ENCODE measurements at regions not wholly inside any gene's neighbourhood (a gene's known extent, or its start where the extent isn't known, plus 50 kb on each side); places are given as distances from the start of the nearest gene placed in this dataset.

- H3K4me3 ChIP-seq (ENCODE audit: low read depth, low read length) = no peak overlapping the region
- ChIA-PET POLR2A (no interaction called here), CTCF (no interaction called here)
- H3K9me3 ChIP-seq (ENCODE audit: control insufficient read depth, insufficient read depth, low read depth, low read length) = no peaks in the 10 kb centered on the region
- no peak overlapping the region for H3K27ac ChIP-seq (ENCODE audit: extremely low read depth, low read depth, low read length)
- TF ChIP-seq SCRT1 (tag by site-specific recombination; IDR thresholded peaks at IDR 0.05; ENCODE audit: borderline replicate concordance) (no peak), PRDM2 (tag by site-specific recombination; IDR thresholded peaks at IDR 0.05; ENCODE audit: borderline replicate concordance) (no peak), ZNF112 (tag by site-specific recombination; IDR thresholded peaks at IDR 0.05) (no peak), ZNF391 (tag by site-specific recombination; IDR thresholded peaks at IDR 0.05; ENCODE audit: borderline replicate concordance, low read depth) (no peak), ZNF623 (tag by site-specific recombination; IDR thresholded peaks at IDR 0.05) (no peak), ATF2 (tag by site-specific recombination; IDR thresholded peaks at IDR 0.05; ENCODE audit: low read depth) (no peak), ZBTB17 (tag by site-specific recombination; IDR thresholded peaks at IDR 0.05) (no peak), SP2 (tag by site-specific recombination; IDR thresholded peaks at IDR 0.05) (no peak), ZNF221 (tag by site-specific recombination; IDR thresholded peaks at IDR 0.05; ENCODE audit: borderline replicate concordance) (no peak), PRDM1 (tag by site-specific recombination; IDR thresholded peaks at IDR 0.05) (no peak), ZEB2 (tag by site-specific recombination; IDR thresholded peaks at IDR 0.05) (no peak), ZNF585B (tag by site-specific recombination; IDR thresholded peaks at IDR 0.05) (no peak), ZNF2 (tag by site-specific recombination; IDR thresholded peaks at IDR 0.05) (no peak), ZNF311 (tag by site-specific recombination; IDR thresholded peaks at IDR 0.05; ENCODE audit: borderline replicate concordance) (no peak), FEZF1 (tag by site-specific recombination; IDR thresholded peaks at IDR 0.05) (no peak)
- no peaks in the 10 kb centered on the region for H3K36me3 ChIP-seq (ENCODE audit: control insufficient read depth in 2 of 2, insufficient read depth in 1 of 2, low read length in 2 of 2)
- H3K4me1 ChIP-seq (ENCODE audit: control insufficient read depth, insufficient read depth, low read length) = no peaks in the 10 kb centered on the region
These were observed 453.3 kb downstream of the XYLT1 start for GRCh38 chr16:17017442-17017841.

GRCh38 chr16:17018585-17018939 is 452.2 kb downstream of the XYLT1 start:
- Histone ChIP-seq H3K27ac (ENCODE audit: extremely low read depth, low read depth, low read length) (no peak overlapping the region), H3K9me3 (ENCODE audit: control insufficient read depth, insufficient read depth, low read depth, low read length) (no peaks in the 10 kb centered on the region), H3K36me3 (ENCODE audit: control insufficient read depth in 2 of 2, insufficient read depth in 1 of 2, low read length in 2 of 2) (no peaks in the 10 kb centered on the region), H3K4me3 (ENCODE audit: low read depth, low read length) (no peak overlapping the region), H3K4me1 (ENCODE audit: control insufficient read depth, insufficient read depth, low read length) (no peaks in the 10 kb centered on the region)
- CTCF ChIA-PET = no interaction called here
- POLR2A ChIA-PET = no interaction called here
- no peak for TF ChIP-seq GLIS1 (tag by site-specific recombination; IDR thresholded peaks at IDR 0.05)
- TF ChIP-seq SP3 (tag by site-specific recombination; IDR thresholded peaks at IDR 0.05) = no peak
- no peak for TF ChIP-seq OVOL3 (tag by site-specific recombination; IDR thresholded peaks at IDR 0.05)
- no peak for TF ChIP-seq ZNF341 (tag by site-specific recombination; IDR thresholded peaks at IDR 0.05; ENCODE audit: low read depth)
- no peak for TF ChIP-seq ZFHX2 (tag by site-specific recombination; conservative IDR thresholded peaks at IDR 0.05)
- TF ChIP-seq ZNF658 (tag by site-specific recombination; IDR thresholded peaks at IDR 0.05) = no peak
- TF ChIP-seq KLF7 (tag by site-specific recombination; IDR thresholded peaks at IDR 0.05; ENCODE audit: borderline replicate concordance) = no peak
- TF ChIP-seq CTCF (tag by site-specific recombination; IDR thresholded peaks at IDR 0.05) = no peak
- TF ChIP-seq ZBTB49 (tag by site-specific recombination; IDR thresholded peaks at IDR 0.05; ENCODE audit: low read depth) = no peak
- no peak for TF ChIP-seq ZNF701 (tag by site-specific recombination; IDR thresholded peaks at IDR 0.05)
- no peak for TF ChIP-seq ZIC2 (tag by site-specific recombination; IDR thresholded peaks at IDR 0.05)
- no peak for TF ChIP-seq ZNF548 (tag by site-specific recombination; IDR thresholded peaks at IDR 0.05)
- TF ChIP-seq ZNF707 (tag by site-specific recombination; IDR thresholded peaks at IDR 0.05) = no peak

Measured in HEK293 (cell line).